IMR-90 (cell line): ENCODE measurements at regions not wholly inside any gene's neighbourhood (a gene's known extent, or its start where the extent isn't known, plus 50 kb on each side); places are given as distances from the start of the nearest gene placed in this dataset.
A peak's percentile ranks its signal among the peaks of the same experiment; 100 is the strongest.

Experiments used
- ATAC-seq: fragments of 200-7000 bp; cut with Tn5 transposase; 2 replicates; pipeline ENCODE4 v1.9.1; 2020; ENCODE audit warnings: low read depth, mild to moderate bottlenecking, moderate library complexity
- BruUV-seq: library from RNA; stranded (reverse); fragments of 400-500 nt; replicated peaks from 2 replicates; lab custom pipeline; 2021; lab: Mats Ljungman, UMichigan
- CTCF ChIA-PET: fragments of 300-600 bp; formaldehyde crosslinking; extraction: SDS; loops from one replicate; lab custom pipeline; 2021; ENCODE audit warnings: antibody characterized with exemption; lab: Yijun Ruan, JAX
- POLR2A ChIA-PET: fragments of 300-600 bp; sonication (Branson Sonifier 250); formaldehyde crosslinking; loops from one replicate; lab custom pipeline; 2022; ENCODE audit warnings: antibody characterized with exemption; ENCODE audit not compliant: unreplicated experiment; lab: Charles Lee
- DNase-seq: peaks from one replicate; pipeline ENCODE4 v3.0.0; 2013
- H2AFZ ChIP-seq: replicated peaks from 2 replicates; pipeline ENCODE3; 2013; ENCODE audit warnings: low read length, mild to moderate bottlenecking; ENCODE audit not compliant: poor library complexity
- H2AK5ac ChIP-seq: 2 replicates; pipeline ENCODE4 v1.6.1; 2013; ENCODE audit warnings: low read depth, low read length, inconsistent platforms
- H2AK9ac ChIP-seq: replicated peaks from 2 replicates; pipeline ENCODE3; 2013; ENCODE audit warnings: mild to moderate bottlenecking, low read depth, low read length, moderate library complexity; ENCODE audit not compliant: poor library complexity
- H2BK120ac ChIP-seq: 2 replicates; pipeline ENCODE4 v1.6.1; 2013; ENCODE audit warnings: low read depth, low read length, inconsistent platforms
- H2BK15ac ChIP-seq: 3 replicates; pipeline ENCODE4 v1.6.1; 2013; ENCODE audit warnings: low read depth, low read length, inconsistent platforms
- H2BK20ac ChIP-seq: 2 replicates; pipeline ENCODE4 v1.6.1; 2013; ENCODE audit warnings: low read depth, mild to moderate bottlenecking, inconsistent platforms, low read length, moderate library complexity
- H2BK5ac ChIP-seq: 2 replicates; pipeline ENCODE4 v1.6.1; 2013; ENCODE audit warnings: mild to moderate bottlenecking, low read depth, low read length, inconsistent platforms; ENCODE audit not compliant: poor library complexity, severe bottlenecking
- H3K14ac ChIP-seq: replicated peaks from 2 replicates; pipeline ENCODE4 v1.6.1; 2013; ENCODE audit warnings: low read depth, low read length, inconsistent platforms
- H3K18ac ChIP-seq: 2 replicates; pipeline ENCODE4 v1.6.1; 2013; ENCODE audit warnings: low read depth, low read length, control low read depth
- H3K23ac ChIP-seq: 2 replicates; pipeline ENCODE4 v1.6.1; 2013; ENCODE audit warnings: low read depth, low read length, inconsistent platforms
- H3K27ac ChIP-seq: 2 replicates; pipeline ENCODE4 v1.5.1; 2013; ENCODE audit warnings: mild to moderate bottlenecking, control low read depth, low read length; ENCODE audit not compliant: insufficient read depth
- H3K27me3 ChIP-seq: 2 replicates; pipeline ENCODE4 v1.6.1; 2013; ENCODE audit warnings: low read length; ENCODE audit not compliant: control insufficient read depth, insufficient read depth
- H3K36me3 ChIP-seq: 2 replicates; pipeline ENCODE4 v1.6.1; 2013; ENCODE audit warnings: low read length, mixed read lengths; ENCODE audit not compliant: control insufficient read depth, insufficient read depth
- H3K4ac ChIP-seq: 2 replicates; pipeline ENCODE4 v1.6.1; 2013; ENCODE audit warnings: low read depth, low read length, inconsistent platforms
- H3K4me1 ChIP-seq: 2 replicates; pipeline ENCODE4 v1.6.1; 2013; ENCODE audit warnings: low read length, mixed read lengths; ENCODE audit not compliant: control insufficient read depth, insufficient read depth
- H3K4me2 ChIP-seq: 2 replicates; pipeline ENCODE4 v1.6.1; 2013; ENCODE audit warnings: low read depth, mild to moderate bottlenecking, control low read depth, low read length, moderate library complexity
- H3K4me3 ChIP-seq: 2 replicates; pipeline ENCODE4 v1.5.1; 2013; ENCODE audit warnings: low read depth, mild to moderate bottlenecking, control low read depth, low read length, moderate library complexity; ENCODE audit not compliant: insufficient read depth
- H3K56ac ChIP-seq: 2 replicates; pipeline ENCODE4 v1.6.1; 2013; ENCODE audit warnings: low read length, inconsistent platforms; ENCODE audit not compliant: insufficient read depth; ENCODE audit errors: extremely low read depth
- H3K79me1 ChIP-seq, 2 experiments: 2 replicates each; pipeline ENCODE4 v1.6.1; 2013; ENCODE audit warnings: low read length in 2 of 2, inconsistent platforms in 1 of 2, low read depth in 1 of 2
- H3K9ac ChIP-seq: 2 replicates; pipeline ENCODE4 v1.6.1; 2013; ENCODE audit warnings: low read depth, low read length, control low read depth
- H3K9me1 ChIP-seq: 2 replicates; pipeline ENCODE4 v1.6.1; 2013; ENCODE audit warnings: low read length, inconsistent platforms; ENCODE audit not compliant: insufficient read depth
- H3K9me3 ChIP-seq: 2 replicates; pipeline ENCODE4 v1.6.1; 2013; ENCODE audit warnings: low read length; ENCODE audit not compliant: control insufficient read depth, insufficient read depth
- H4K20me1 ChIP-seq: 2 replicates; pipeline ENCODE4 v1.6.1; 2013; ENCODE audit warnings: low read length, inconsistent platforms; ENCODE audit not compliant: insufficient read depth
- H4K5ac ChIP-seq: 2 replicates; pipeline ENCODE4 v1.6.1; 2013; ENCODE audit warnings: mild to moderate bottlenecking, low read depth, low read length, control low read depth
- H4K8ac ChIP-seq, 2 experiments: 2 replicates each; pipeline ENCODE4 v1.6.1; 2013; ENCODE audit warnings: low read depth in 2 of 2, low read length in 2 of 2, control low read depth in 1 of 2, inconsistent platforms in 1 of 2
- H4K91ac ChIP-seq: 2 replicates; pipeline ENCODE4 v1.6.1; 2013; ENCODE audit warnings: low read depth, low read length, inconsistent platforms; ENCODE audit not compliant: insufficient read depth
- CEBPB ChIP-seq: IDR thresholded peaks from 2 replicates; pipeline ENCODE4 v1.6.1; 2012; ENCODE audit warnings: low read depth, low read length, improper control_type of control experiment
- FOS ChIP-seq: fragments of 150-350 bp; IDR thresholded peaks from 2 replicates; pipeline ENCODE4 v1.6.1; 2016; ENCODE audit warnings: low read depth, low read length
- WGBS, 2 experiments: methylation state at CpG; one replicate each; pipeline versions ENCODE4 v1.1.5 to v1.1.7; 2013; ENCODE audit warnings: missing lambda C conversion rate in 2 of 2; ENCODE audit not compliant: insufficient read length in 1 of 2; ENCODE audit errors: extremely low coverage in 2 of 2; 5-methylcytosine and 5-hydroxymethylcytosine counted together
- dilution Hi-C: fragments of 300-500 bp; cut with HindIII; formaldehyde crosslinking; loops from one replicate; pipeline ENCODE4 v1.14.3; 2018; ENCODE audit warnings: low sequenced_read_pairs; ENCODE audit not compliant: unreplicated experiment
- in situ Hi-C: fragments of 300-500 bp; cut with MboI; formaldehyde crosslinking; loops from 3 replicates; pipeline ENCODE4 v1.14.3; 2019; ENCODE audit warnings: low sequenced_read_pairs, inconsistent platforms, mixed read lengths
- intact Hi-C: fragments of 100-400 bp; cut with micrococcal nuclease; formaldehyde crosslinking; loops from 2 replicates; pipeline ENCODE4 v1.10.0; 2022

GRCh38 chr21:35303085-35303484, 254.0 kb upstream of the RUNX1 start:
- Histone ChIP-seq H2AK9ac (no peak overlapping the region), H3K9me1 (0 out of 2 replicates have a peak, but pooled peaks cover 2% of the 10 kb centered on the region), H3K4me2 (no peak overlapping the region), H4K20me1 (no peaks in the 10 kb centered on the region), H4K5ac (no peak overlapping the region), H2BK5ac (peak overlapping the region; percentile 56), H3K4ac (no peak overlapping the region), H2BK120ac (peak overlapping the region; percentile 61; the same call in 1 of the 2 replicates), H3K79me1 (no peaks in the 10 kb centered on the region), H4K91ac (no peak overlapping the region), H3K36me3 (no peaks in the 10 kb centered on the region), H4K8ac (no peak overlapping the region), H2BK15ac (peak overlapping the region; percentile 40; the same call in 1 of the 3 replicates), H3K4me3 (no peak overlapping the region), H3K23ac (no peak overlapping the region), H2BK20ac (no peak overlapping the region; the same call in 1 of the 2 replicates), H2AK5ac (no peak overlapping the region), H3K9ac (no peak overlapping the region), H3K18ac (no peak overlapping the region), H3K4me1 (no peaks in the 10 kb centered on the region), H3K14ac (0 out of 2 replicates have a peak overlapping the region, but pooled peaks have one; percentile 63), H2AFZ (no peak overlapping the region), H3K56ac (no peak overlapping the region), H3K9me3 (no peaks in the 10 kb centered on the region), H3K27ac (no peak overlapping the region), H3K27me3 (no peaks in the 10 kb centered on the region)
- TF ChIP-seq FOS (peak; percentile 45), CEBPB (no peak)
- in situ Hi-C loops, result no loop called here
- DNase-seq (peak; percentile 93), ATAC-seq (peak; percentile 72)
- ChIA-PET CTCF (no interaction called here), POLR2A (interaction anchor here (0.6 kb wide), 1 partner anchor 256 kb away, joined by 3 read pairs; no protein-coding TSS in a partner anchor)
- intact Hi-C loops, result no loop called here
- dilution Hi-C loops, result no loop called here
- BruUV-seq, result no TSS peak
- no CpG with 5 or more reads among the region's 1 CpG for WGBS, 2 experiments
